Activated T-helper 1 cell treated with anti-CD3 and anti-CD28 coated beads, Interleukin-2, amount 50 U/mL, for 16 hours (primary cell): ENCODE measurements at regions not wholly inside any gene's neighbourhood (a gene's known extent, or its start where the extent isn't known, plus 50 kb on each side); places are given as distances from the start of the nearest gene placed in this dataset.
A peak's percentile ranks its signal among the peaks of the same experiment; 100 is the strongest.
"Not testable (repeated sequence)": the region's sequence is repeated elsewhere in the genome, so short reads cannot be mapped to it uniquely, and the experiment has no call there.

Experiments used
- DNase-seq, 2 donors: peaks; one replicate each; pipeline ENCODE4 v3.0.0-alpha.2; 2020; ENCODE audit warnings: low read depth in 1 of 2, low spot score in 1 of 2

GRCh38 chr7:101740981-101741725 is 76.3 kb upstream of the CUX1 start:
- no peak for DNase-seq

- DNase-seq = peak; percentile 29
These were observed 74.0 kb upstream of the CUX1 start for GRCh38 chr7:101743241-101743994.

- no peak for DNase-seq
These were observed 73.4 kb upstream of the CUX1 start for GRCh38 chr7:101743995-101744360.

- no peak for DNase-seq
These were observed 72.8 kb upstream of the CUX1 start for GRCh38 chr7:101744588-101744987.

GRCh38 chr7:101746314-101746713 is 71.1 kb upstream of the CUX1 start:
- no peak for DNase-seq

- no peak for DNase-seq
These were observed 70.2 kb upstream of the CUX1 start for GRCh38 chr7:101747053-101747878.

- no peak for DNase-seq
These were observed 69.5 kb upstream of the CUX1 start for GRCh38 chr7:101747879-101748345.

GRCh38 chr7:101749891-101750290 is 67.5 kb upstream of the CUX1 start:
- DNase-seq = no peak

GRCh38 chr7:101753316-101753715 is 64.1 kb upstream of the CUX1 start:
- DNase-seq = no peak

- DNase-seq = no peak
These were observed 62.8 kb upstream of the CUX1 start for GRCh38 chr7:101754424-101755159.

- no peak for DNase-seq
These were observed 59.5 kb upstream of the CUX1 start for GRCh38 chr7:101757879-101758278.

GRCh38 chr7:101758519-101758918 is 58.9 kb upstream of the CUX1 start:
- DNase-seq = not testable (repeated sequence)

- no peak for DNase-seq
These were observed 53.2 kb upstream of the CUX1 start for GRCh38 chr7:101764221-101764620.

- no peak for DNase-seq
These were observed 49.9 kb upstream of the CUX1 start for GRCh38 chr7:101767544-101767943.
